SK-N-SH treated with all-trans-retinoic acid at 6 μM for 48 hours (cell line): ENCODE measurements at regions not wholly inside any gene's neighbourhood (a gene's known extent, or its start where the extent isn't known, plus 50 kb on each side); places are given as distances from the start of the nearest gene placed in this dataset.

Source experiments
- ATAC-seq: fragments of 200-7000 bp; cut with Tn5 transposase; 3 replicates; pipeline ENCODE4 v1.9.1; 2020; ENCODE audit warnings: mild to moderate bottlenecking, moderate library complexity
- ARNTL ChIP-seq: fragments of 450-650 bp; formaldehyde crosslinking; IDR thresholded peaks from 2 replicates; pipeline ENCODE4 v1.5.0; 2020; ENCODE audit warnings: low read depth, mild to moderate bottlenecking, moderate library complexity, borderline replicate concordance
- BACH2 ChIP-seq: fragments of 250-450 bp; sonication (Bioruptor Pico); IDR thresholded peaks from 2 replicates; pipeline ENCODE4 v1.9.0; 2021; ENCODE audit warnings: mild to moderate bottlenecking, borderline replicate concordance
- CSDC2 ChIP-seq: fragments of 250-450 bp; sonication (Bioruptor Pico); IDR thresholded peaks from 2 replicates; pipeline ENCODE4 v1.5.0; 2020; ENCODE audit warnings: mild to moderate bottlenecking, moderate library complexity
- ESRRG ChIP-seq: fragments of 250-450 bp; sonication (Bioruptor Pico); IDR thresholded peaks from 2 replicates; pipeline ENCODE4 v1.6.1; 2021; ENCODE audit warnings: mild to moderate bottlenecking
- GLIS3 ChIP-seq: fragments of 250-450 bp; sonication (Bioruptor Pico); IDR thresholded peaks from 2 replicates; pipeline ENCODE4 v1.5.0; 2020; ENCODE audit warnings: mild to moderate bottlenecking, moderate library complexity
- ISL1 ChIP-seq: fragments of 250-450 bp; sonication (Bioruptor Pico); IDR thresholded peaks from 2 replicates; pipeline ENCODE4 v2.1.2; 2022; ENCODE audit warnings: mild to moderate bottlenecking, moderate library complexity
- OSR1 ChIP-seq: fragments of 250-450 bp; sonication (Bioruptor Pico); IDR thresholded peaks from 2 replicates; pipeline ENCODE4 v1.8.0; 2022; ENCODE audit warnings: moderate library complexity, mild to moderate bottlenecking, inconsistent platforms
- PPARA ChIP-seq: fragments of 250-450 bp; sonication (Bioruptor Pico); IDR thresholded peaks from 2 replicates; pipeline ENCODE4 v1.5.0; 2020; ENCODE audit warnings: mild to moderate bottlenecking, borderline replicate concordance
- RARB ChIP-seq: fragments of 250-450 bp; sonication (Bioruptor Pico); IDR thresholded peaks from 2 replicates; pipeline ENCODE4 v1.8.0; 2021; ENCODE audit warnings: mild to moderate bottlenecking, moderate library complexity
- SNAI2 ChIP-seq: fragments of 250-450 bp; sonication (Bioruptor Pico); IDR thresholded peaks from 2 replicates; pipeline ENCODE4 v1.5.0; 2020; ENCODE audit warnings: mild to moderate bottlenecking, moderate library complexity
- TCF4 ChIP-seq: fragments of 250-450 bp; sonication (Bioruptor Pico); IDR thresholded peaks from 2 replicates; pipeline ENCODE4 v1.8.0; 2021; ENCODE audit warnings: mild to moderate bottlenecking, moderate library complexity, borderline replicate concordance
- TOX ChIP-seq: fragments of 250-450 bp; sonication (Bioruptor Pico); IDR thresholded peaks from 2 replicates; pipeline ENCODE4 v1.8.0; 2021; ENCODE audit warnings: mild to moderate bottlenecking, moderate library complexity, borderline replicate concordance
- TSHZ2 ChIP-seq: fragments of 250-450 bp; sonication (Bioruptor Pico); IDR thresholded peaks from 2 replicates; pipeline ENCODE4 v1.5.0; 2020; ENCODE audit warnings: mild to moderate bottlenecking, moderate library complexity
- ZC3H10 ChIP-seq: fragments of 250-450 bp; sonication (Bioruptor Pico); IDR thresholded peaks from 2 replicates; pipeline ENCODE4 v1.5.1; 2021; ENCODE audit warnings: mild to moderate bottlenecking, moderate library complexity
- ZFP3 ChIP-seq: fragments of 250-450 bp; sonication (Bioruptor Pico); IDR thresholded peaks from 2 replicates; pipeline ENCODE4 v1.5.0; 2020; ENCODE audit warnings: mild to moderate bottlenecking, moderate library complexity
- ZFP30 ChIP-seq: fragments of 450-650 bp; formaldehyde crosslinking; IDR thresholded peaks from 2 replicates; pipeline ENCODE4 v1.5.0; 2022; ENCODE audit warnings: mild to moderate bottlenecking, moderate library complexity
- ZNF565 ChIP-seq: fragments of 450-650 bp; formaldehyde crosslinking; conservative IDR thresholded peaks from 2 replicates; pipeline ENCODE4 v1.5.0; 2020; ENCODE audit warnings: low read depth, mild to moderate bottlenecking, moderate library complexity
- ZNF70 ChIP-seq: fragments of 450-650 bp; formaldehyde crosslinking; IDR thresholded peaks from 2 replicates; pipeline ENCODE4 v1.5.0; 2020; ENCODE audit warnings: mild to moderate bottlenecking, moderate library complexity
- ZNF8 ChIP-seq: fragments of 450-650 bp; formaldehyde crosslinking; IDR thresholded peaks from 2 replicates; pipeline ENCODE4 v1.5.0; 2020; ENCODE audit warnings: mild to moderate bottlenecking, moderate library complexity
- TF ChIP-seq, protein P1 (sequence below): fragments of 250-450 bp; sonication (Bioruptor Pico); IDR thresholded peaks from 2 replicates; pipeline ENCODE4 v1.5.1; 2020; ENCODE audit warnings: low read depth, mild to moderate bottlenecking, moderate library complexity
- TF ChIP-seq, protein P2 (sequence below): fragments of 250-450 bp; sonication (Bioruptor Pico); IDR thresholded peaks from 2 replicates; pipeline ENCODE4 v1.5.1; 2021; ENCODE audit warnings: mild to moderate bottlenecking, moderate library complexity
- TF ChIP-seq, protein P3 (sequence below): fragments of 250-450 bp; sonication (Bioruptor Pico); IDR thresholded peaks from 2 replicates; pipeline ENCODE4 v1.8.0; 2021; ENCODE audit warnings: low read depth, mild to moderate bottlenecking, moderate library complexity, borderline replicate concordance
- TF ChIP-seq, protein P4 (sequence below): fragments of 250-450 bp; sonication (Bioruptor Pico); IDR thresholded peaks from 2 replicates; pipeline ENCODE4 v1.8.0; 2020; ENCODE audit warnings: mild to moderate bottlenecking, moderate library complexity, borderline replicate concordance

DNA sequence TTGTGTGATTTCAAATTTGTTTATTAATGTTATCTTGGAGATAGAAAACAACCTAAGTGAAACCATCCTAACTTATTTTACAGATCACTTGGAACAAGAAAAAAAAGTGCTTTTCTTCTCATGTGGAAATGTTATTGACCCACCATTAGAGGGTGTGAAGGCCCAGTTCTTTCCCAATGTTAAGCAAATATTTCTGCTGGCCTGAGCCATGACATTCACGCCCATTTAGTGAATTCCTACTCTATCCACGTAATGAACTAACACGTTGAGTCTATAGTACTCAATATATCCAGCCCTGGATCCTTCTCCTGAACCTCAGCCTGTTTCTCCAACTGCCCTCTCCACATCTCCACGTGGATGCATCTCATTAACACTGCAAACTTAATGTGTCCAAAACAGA, 180.6 kb upstream of the ZFP64 start:
- ATAC-seq: no peak
- TF ChIP-seq, protein P1, sequence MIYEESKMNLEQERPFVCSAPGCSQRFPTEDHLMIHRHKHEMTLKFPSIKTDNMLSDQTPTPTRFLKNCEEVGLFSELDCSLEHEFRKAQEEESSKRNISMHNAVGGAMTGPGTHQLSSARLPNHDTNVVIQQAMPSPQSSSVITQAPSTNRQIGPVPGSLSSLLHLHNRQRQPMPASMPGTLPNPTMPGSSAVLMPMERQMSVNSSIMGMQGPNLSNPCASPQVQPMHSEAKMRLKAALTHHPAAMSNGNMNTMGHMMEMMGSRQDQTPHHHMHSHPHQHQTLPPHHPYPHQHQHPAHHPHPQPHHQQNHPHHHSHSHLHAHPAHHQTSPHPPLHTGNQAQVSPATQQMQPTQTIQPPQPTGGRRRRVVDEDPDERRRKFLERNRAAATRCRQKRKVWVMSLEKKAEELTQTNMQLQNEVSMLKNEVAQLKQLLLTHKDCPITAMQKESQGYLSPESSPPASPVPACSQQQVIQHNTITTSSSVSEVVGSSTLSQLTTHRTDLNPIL (CRISPR knock-in tag): no peak
- no peak for TF ChIP-seq TOX (CRISPR knock-in tag)

DNA sequence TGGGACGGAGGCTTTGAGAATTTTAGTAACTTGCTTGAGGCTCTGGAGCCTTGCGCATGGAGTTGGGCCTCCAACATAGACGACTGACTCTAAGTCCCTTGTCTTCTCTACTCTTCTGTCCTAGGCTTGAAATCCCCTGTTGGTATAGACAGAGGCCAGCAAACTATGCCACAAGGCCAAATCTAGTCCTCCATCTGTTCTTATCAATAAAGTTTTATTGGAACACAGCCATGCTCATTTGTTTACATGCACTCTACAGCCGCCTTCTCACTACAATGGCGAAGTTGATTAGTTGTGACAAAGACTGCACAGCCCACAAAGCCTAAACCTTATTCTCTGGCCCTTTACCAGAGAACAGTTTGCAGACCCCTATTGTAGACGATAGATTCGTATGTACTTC, 174.1 kb upstream of the ZFP64 start:
- TF ChIP-seq ESRRG (CRISPR knock-in tag) (no peak), OSR1 (no peak), ISL1 (no peak), GLIS3 (no peak), ZFP3 (no peak), PPARA (no peak), CSDC2 (CRISPR knock-in tag) (no peak), TCF4 (no peak), RARB (CRISPR knock-in tag) (no peak), BACH2 (no peak), SNAI2 (CRISPR knock-in tag) (no peak)
- TF ChIP-seq, protein P2, sequence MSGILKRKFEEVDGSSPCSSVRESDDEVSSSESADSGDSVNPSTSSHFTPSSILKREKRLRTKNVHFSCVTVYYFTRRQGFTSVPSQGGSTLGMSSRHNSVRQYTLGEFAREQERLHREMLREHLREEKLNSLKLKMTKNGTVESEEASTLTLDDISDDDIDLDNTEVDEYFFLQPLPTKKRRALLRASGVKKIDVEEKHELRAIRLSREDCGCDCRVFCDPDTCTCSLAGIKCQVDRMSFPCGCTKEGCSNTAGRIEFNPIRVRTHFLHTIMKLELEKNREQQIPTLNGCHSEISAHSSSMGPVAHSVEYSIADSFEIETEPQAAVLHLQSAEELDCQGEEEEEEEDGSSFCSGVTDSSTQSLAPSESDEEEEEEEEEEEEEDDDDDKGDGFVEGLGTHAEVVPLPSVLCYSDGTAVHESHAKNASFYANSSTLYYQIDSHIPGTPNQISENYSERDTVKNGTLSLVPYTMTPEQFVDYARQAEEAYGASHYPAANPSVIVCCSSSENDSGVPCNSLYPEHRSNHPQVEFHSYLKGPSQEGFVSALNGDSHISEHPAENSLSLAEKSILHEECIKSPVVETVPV (CRISPR knock-in tag): no peak
- TF ChIP-seq, protein P3, sequence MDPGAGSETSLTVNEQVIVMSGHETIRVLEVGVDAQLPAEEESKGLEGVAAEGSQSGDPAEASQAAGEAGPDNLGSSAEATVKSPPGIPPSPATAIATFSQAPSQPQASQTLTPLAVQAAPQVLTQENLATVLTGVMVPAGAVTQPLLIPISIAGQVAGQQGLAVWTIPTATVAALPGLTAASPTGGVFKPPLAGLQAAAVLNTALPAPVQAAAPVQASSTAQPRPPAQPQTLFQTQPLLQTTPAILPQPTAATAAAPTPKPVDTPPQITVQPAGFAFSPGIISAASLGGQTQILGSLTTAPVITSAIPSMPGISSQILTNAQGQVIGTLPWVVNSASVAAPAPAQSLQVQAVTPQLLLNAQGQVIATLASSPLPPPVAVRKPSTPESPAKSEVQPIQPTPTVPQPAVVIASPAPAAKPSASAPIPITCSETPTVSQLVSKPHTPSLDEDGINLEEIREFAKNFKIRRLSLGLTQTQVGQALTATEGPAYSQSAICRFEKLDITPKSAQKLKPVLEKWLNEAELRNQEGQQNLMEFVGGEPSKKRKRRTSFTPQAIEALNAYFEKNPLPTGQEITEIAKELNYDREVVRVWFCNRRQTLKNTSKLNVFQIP (CRISPR knock-in tag): no peak
- TF ChIP-seq, protein P4, sequence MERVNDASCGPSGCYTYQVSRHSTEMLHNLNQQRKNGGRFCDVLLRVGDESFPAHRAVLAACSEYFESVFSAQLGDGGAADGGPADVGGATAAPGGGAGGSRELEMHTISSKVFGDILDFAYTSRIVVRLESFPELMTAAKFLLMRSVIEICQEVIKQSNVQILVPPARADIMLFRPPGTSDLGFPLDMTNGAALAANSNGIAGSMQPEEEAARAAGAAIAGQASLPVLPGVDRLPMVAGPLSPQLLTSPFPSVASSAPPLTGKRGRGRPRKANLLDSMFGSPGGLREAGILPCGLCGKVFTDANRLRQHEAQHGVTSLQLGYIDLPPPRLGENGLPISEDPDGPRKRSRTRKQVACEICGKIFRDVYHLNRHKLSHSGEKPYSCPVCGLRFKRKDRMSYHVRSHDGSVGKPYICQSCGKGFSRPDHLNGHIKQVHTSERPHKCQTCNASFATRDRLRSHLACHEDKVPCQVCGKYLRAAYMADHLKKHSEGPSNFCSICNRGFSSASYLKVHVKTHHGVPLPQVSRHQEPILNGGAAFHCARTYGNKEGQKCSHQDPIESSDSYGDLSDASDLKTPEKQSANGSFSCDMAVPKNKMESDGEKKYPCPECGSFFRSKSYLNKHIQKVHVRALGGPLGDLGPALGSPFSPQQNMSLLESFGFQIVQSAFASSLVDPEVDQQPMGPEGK (CRISPR knock-in tag): no peak
- no peak for ATAC-seq

- no peak for ATAC-seq
- no peak for TF ChIP-seq ZNF70 (CRISPR knock-in tag)
- no peak for TF ChIP-seq ESRRG (CRISPR knock-in tag)
- no peak for TF ChIP-seq ZC3H10 (CRISPR knock-in tag)
- TF ChIP-seq ZFP30: no peak
- no peak for TF ChIP-seq BACH2
- TF ChIP-seq, protein P4 (CRISPR knock-in tag): no peak
- TF ChIP-seq, protein P3 (CRISPR knock-in tag): no peak
- TF ChIP-seq TCF4: no peak
- no peak for TF ChIP-seq ISL1
- no peak for TF ChIP-seq ZNF565 (CRISPR knock-in tag)
- TF ChIP-seq TSHZ2: no peak
- TF ChIP-seq ZNF8: no peak
- TF ChIP-seq GLIS3: no peak
- TF ChIP-seq, protein P1 (CRISPR knock-in tag): no peak
- no peak for TF ChIP-seq SNAI2 (CRISPR knock-in tag)
- TF ChIP-seq CSDC2 (CRISPR knock-in tag): no peak
- TF ChIP-seq ARNTL (CRISPR knock-in tag): no peak
- TF ChIP-seq OSR1: no peak
- TF ChIP-seq, protein P2 (CRISPR knock-in tag): no peak
Observed at GRCh38 chr20:52364405-52364804, 172.8 kb upstream of the ZFP64 start.
